M059J (cell line): ENCODE measurements at regions not wholly inside any gene's neighbourhood (a gene's known extent, or its start where the extent isn't known, plus 50 kb on each side); places are given as distances from the start of the nearest gene placed in this dataset.

Experiments
- DNase-seq: peaks from one replicate; pipeline ENCODE4 v3.0.0-alpha.2; 2012; ENCODE audit warnings: low read depth

DNA sequence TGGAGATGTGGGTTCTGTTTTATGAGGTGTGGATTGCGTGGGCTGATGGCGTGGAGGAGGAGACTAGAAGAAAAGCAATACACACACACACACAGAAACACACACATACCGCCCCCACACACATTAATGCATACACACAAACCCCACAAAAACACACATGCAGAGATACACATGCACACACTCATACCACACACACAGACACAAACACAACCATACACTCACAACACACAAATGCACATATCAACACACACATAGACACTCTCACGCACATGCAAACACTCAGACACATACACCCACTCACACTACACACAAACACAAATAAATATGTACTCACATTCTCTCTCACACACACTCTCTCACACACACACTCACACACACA, 75.7 kb upstream of the UBL3 start:
- DNase-seq, result no peak

- peak; percentile 86 for DNase-seq
These were observed 75.2 kb upstream of the UBL3 start for GRCh38 chr13:29925457-29926097.

DNA sequence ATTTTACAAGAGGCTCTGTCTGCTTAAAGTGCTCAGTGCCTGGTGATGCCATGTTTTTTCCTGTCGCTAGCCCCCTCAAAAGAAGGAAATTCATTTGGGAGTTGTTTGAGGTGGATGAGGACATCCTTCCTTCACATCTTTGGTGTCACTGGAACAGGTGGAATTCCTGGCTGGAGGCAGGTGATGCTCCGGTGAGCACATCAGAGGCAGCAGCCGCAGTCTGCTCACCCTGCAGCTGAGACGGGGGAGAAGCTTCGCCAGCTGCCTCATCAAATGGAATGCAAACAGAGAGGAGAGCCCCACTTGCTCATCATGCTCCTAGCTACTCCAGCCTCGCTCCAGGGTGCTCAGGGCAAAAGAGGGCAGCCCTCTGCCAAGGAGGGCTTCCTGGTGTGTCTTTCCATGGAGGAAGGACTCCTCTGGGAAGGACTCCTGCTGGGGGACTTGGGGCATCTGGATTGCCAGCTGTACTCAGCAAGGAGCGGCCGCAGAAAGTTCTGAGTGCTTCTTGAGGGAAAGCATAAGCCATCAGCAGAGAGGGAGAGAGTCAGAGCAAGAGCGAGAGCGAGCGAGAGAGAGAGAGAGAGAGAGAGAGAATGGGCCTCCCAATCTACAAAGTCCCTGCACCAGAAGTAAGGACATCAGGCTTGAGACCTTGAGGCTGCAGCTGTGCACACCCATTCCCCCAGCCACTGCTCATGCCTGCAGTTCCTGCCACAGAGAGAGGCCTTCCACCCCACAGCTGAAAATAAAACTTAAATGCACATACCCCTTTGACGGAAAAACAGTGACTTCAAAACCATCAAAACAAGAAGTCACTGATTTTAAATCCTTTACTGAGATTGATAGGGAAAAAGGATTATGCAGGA, 74.3 kb upstream of the UBL3 start:
- DNase-seq, result peak; percentile 81

- peak; percentile 95 for DNase-seq
These were observed 73.4 kb upstream of the UBL3 start for GRCh38 chr13:29923554-29924481.

- peak; percentile 80 for DNase-seq
These were observed 72.5 kb upstream of the UBL3 start for GRCh38 chr13:29922896-29923295.

GRCh38 chr13:29922281-29922821, 71.9 kb upstream of the UBL3 start:
- DNase-seq, result peak; percentile 64

DNA sequence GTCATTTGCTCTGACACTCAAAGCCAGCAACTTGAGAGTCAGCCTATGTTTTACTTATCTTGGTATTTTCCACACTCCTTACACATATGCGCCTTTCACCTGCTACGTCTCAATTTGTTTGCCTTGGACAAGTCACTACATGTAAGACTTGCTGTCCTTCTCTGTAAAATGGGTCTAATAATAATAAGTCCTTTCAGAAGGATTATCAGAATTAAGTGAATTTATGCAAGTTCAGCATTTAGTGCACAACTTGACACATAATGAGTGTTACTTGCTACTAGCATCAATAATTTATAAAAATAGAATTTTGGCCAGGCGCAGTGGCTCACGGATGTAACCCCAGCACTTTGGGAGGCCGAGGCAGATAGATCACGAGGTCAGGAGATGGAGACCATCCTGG, 71.1 kb upstream of the UBL3 start:
- no peak for DNase-seq

DNA sequence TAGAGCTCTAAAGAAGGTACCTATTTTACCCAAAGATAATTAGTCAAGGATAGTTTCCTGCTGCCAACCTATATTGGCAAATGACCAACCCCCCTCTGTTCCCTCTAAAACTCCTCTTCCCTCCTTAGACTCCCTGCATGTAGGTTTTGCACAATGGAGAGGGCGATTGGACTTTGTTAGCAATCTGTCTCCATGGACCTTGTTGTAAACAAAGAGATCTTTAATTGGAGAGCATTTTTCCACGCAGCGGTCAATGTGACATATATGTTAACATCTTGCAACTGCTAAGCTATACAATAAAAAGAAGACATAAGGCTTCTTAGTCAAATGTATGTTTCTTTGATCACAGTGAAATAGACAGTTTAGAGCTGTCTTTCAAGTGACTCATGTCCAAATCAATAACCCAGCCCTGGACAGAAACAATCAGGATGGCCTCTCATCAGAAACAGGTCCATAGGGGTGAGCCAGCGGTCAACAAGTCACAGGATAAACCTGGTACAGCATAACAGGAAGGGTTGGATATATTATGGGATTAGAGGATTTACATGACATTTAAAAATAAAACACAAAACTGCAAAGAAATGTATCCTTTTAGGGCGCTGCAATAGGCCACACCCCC, 69.7 kb upstream of the UBL3 start:
- DNase-seq, result no peak

DNA sequence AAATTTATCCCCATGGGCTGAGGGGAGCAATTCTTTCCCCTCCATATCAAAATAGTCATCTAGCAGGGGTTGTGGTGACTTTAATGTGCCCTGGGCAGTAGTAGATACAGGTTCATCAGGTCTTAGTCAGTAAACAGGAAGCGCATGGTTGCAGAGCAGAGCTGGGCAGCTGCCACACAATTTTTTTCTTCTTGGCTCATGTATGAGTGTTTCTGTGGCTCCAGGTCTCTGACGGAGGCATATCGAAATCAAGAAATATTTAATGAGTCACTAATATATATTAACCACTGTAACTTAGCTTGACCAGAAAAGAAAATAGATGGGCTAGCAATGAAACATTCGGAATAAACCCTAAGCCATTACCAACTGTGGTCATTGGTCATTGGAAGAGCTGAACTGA, 68.4 kb upstream of the UBL3 start:
- DNase-seq, result peak; percentile 93

GRCh38 chr13:29917650-29918049, 67.2 kb upstream of the UBL3 start:
- peak; percentile 34 for DNase-seq

GRCh38 chr13:29914581-29914980, 64.2 kb upstream of the UBL3 start:
- no peak for DNase-seq

- no peak for DNase-seq
These were observed 61.5 kb upstream of the UBL3 start for GRCh38 chr13:29911781-29912418.

DNA sequence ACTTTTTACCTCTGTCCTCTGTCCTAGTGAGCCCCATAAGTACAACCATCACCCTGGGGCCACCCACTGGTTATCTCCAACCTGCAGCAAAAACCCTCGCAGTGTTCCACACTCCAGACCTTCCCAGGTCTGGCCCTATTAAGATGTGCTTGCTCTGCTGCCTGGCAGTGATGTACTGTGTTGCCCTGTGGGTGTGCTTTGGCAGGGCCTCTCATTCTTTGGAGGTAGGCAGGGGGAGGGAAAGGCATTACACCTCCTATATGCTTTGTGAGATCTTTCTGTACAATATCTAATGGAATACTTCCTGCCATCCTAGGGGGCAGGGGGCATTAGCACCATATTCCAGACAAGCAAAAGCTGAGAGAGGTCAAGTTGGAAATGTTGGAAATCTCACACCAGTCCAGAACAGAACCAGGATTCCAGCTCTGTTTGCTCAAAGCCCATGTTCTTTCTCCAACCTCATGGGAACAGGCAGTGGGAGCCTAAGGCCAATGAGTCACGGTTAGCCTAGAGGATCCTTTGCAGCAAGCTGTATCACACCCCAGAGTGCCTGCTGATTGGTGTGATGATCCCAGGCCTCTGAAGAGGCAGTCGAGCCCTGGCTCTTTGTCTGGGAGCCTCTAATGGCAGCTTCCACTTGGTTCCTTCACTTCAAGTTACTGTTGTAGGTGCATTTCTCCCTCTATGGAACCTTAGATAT, 59.7 kb upstream of the UBL3 start:
- peak; percentile 83 for DNase-seq

- no peak for DNase-seq
These were observed 58.8 kb upstream of the UBL3 start for GRCh38 chr13:29909081-29909730.

GRCh38 chr13:29908416-29909080, 58.1 kb upstream of the UBL3 start:
- peak; percentile 39 for DNase-seq

GRCh38 chr13:29907670-29908069, 57.3 kb upstream of the UBL3 start:
- DNase-seq, result no peak

DNA sequence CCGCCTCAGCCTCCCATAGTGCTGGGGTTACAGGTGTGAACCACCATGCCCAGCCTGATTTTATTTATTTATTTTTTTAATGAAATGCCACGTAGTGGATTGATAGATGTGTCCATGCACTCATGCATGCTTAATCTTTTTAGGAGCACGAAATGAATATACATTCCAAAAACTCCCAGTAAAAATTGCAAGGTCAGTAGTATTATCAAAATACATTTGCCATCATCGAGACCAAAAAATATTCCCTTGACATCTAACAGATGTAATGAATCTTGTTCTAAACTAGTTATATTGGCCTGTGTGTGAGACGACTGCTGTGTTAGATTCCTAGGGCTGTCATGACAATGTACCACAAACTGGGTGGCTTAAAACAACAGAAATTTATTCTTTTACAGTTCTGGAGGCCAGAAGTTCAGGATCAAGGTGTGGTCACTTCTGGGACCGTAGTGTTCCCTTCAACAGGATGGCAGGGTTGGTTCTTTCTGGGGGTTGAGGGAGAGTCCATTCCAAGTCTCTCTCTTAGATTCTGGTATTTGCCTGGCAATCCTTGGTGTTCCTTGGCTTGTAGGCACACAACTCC, 56.1 kb upstream of the UBL3 start:
- no peak for DNase-seq

DNA sequence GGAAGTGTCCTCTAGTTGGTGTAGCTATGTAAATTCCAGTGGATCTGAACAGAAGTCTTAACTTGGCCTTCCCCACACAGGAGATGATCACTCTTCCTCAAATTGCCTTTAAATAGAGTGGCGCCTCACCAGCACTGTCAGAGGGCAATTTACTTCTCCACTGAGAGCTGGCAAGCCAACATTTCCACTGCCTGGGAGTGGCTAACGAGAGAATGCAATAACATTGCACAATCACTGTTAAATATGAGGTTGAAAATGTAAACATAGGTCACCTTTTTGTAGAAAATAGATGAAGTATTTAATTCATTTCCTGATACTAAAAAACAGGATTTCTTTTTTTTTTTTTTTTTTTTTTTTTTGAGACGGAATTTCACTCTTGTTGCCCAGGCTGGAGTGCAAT, 55.4 kb upstream of the UBL3 start:
- peak; percentile 52 for DNase-seq

DNA sequence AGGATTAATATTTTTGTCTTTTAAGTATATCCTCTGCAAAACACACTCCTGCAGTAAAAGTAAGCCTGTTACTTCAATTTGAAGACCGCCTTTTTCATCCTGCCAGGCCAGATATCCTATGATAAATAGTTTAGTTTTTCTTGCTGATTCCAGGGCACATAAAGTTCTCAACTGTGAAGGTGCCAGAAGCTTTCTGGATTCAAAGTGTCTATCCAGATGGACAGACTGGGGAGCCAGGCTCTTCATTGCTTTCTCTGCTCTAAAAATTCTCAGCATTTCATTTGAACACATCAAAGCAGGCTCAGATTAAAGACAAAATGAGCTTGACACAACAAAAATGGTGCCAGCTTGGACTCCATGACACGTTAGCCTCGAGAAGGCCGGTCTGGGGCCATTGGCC, 53.6 kb upstream of the UBL3 start:
- no peak for DNase-seq
